Central memory CD8-positive, alpha-beta T cell (primary cell): ENCODE measurements at regions not wholly inside any gene's neighbourhood (a gene's known extent, or its start where the extent isn't known, plus 50 kb on each side); places are given as distances from the start of the nearest gene placed in this dataset.

Experiments
- ATAC-seq: fragments of 150-1000 bp; cut with Tn5 transposase; replicated peaks from 2 replicates; pipeline ENCODE4 v1.10.0; 2022; ENCODE audit warnings: mild to moderate bottlenecking, moderate FRiP score, moderate number of reproducible peaks; ENCODE audit not compliant: poor library complexity, severe bottlenecking; ENCODE audit errors: extremely low read depth
- DNase-seq, 2 donors: peaks; one replicate each; pipeline ENCODE4 v3.0.0; 2021; ENCODE audit warnings: low spot score in 2 of 2
- H3K27ac Mint-ChIP-seq: one replicate; pipeline ENCODE4 v1.8.0; 2022; ENCODE audit warnings: low read depth, mild to moderate bottlenecking, moderate library complexity, mixed read lengths
- H3K27me3 Mint-ChIP-seq: one replicate; pipeline ENCODE4 v1.8.0; 2022; ENCODE audit warnings: mixed read lengths
- H3K36me3 Mint-ChIP-seq: one replicate; pipeline ENCODE4 v1.8.0; 2022; ENCODE audit warnings: mild to moderate bottlenecking, moderate library complexity, mixed read lengths; ENCODE audit not compliant: insufficient read depth
- H3K4me1 Mint-ChIP-seq: one replicate; pipeline ENCODE4 v1.8.0; 2022; ENCODE audit warnings: mixed read lengths
- H3K4me3 Mint-ChIP-seq: one replicate; pipeline ENCODE4 v1.8.0; 2022; ENCODE audit warnings: mild to moderate bottlenecking, moderate library complexity, mixed read lengths
- H3K9me3 Mint-ChIP-seq: one replicate; pipeline ENCODE4 v1.8.0; 2022; ENCODE audit warnings: mixed read lengths

DNA sequence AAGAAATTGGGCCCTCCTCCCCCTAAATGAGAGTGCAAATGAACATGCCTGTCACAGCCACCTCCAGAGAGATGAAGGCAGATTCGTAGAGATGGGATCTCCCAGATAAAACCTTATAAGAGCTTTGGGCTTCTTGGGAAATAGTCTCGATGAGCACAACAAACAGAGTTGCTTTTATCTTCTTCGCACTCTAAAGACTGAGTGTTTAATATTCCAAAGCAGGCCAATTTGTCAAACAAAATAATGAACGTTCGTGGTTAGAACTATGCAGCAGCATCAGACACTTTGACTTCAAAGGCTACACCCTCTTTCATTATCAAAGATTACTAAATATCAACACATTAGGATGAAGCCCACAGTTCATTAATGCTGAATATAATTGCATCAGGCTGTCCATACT lies 256.2 kb downstream of the SKIDA1 start:
- Mint-ChIP-seq H3K27ac (no peak overlapping the region), H3K27me3 (no peaks in the 10 kb centered on the region), H3K9me3 (peaks cover 8% of the 10 kb centered on the region), H3K4me1 (no peaks in the 10 kb centered on the region), H3K4me3 (no peak overlapping the region), H3K36me3 (peaks cover 1% of the 10 kb centered on the region)
- no peak for DNase-seq
- ATAC-seq: no peak

- no peak overlapping the region for H3K4me3 Mint-ChIP-seq
- peaks cover 14% of the 10 kb centered on the region for H3K27me3 Mint-ChIP-seq
- peaks cover 2% of the 10 kb centered on the region for H3K36me3 Mint-ChIP-seq
- DNase-seq: no peak
- no peak overlapping the region for H3K27ac Mint-ChIP-seq
- peaks cover 1% of the 10 kb centered on the region for H3K9me3 Mint-ChIP-seq
- H3K4me1 Mint-ChIP-seq: no peaks in the 10 kb centered on the region
- no peak for ATAC-seq
These were observed 259.9 kb downstream of the SKIDA1 start for GRCh38 chr10:21265622-21266021.

DNA sequence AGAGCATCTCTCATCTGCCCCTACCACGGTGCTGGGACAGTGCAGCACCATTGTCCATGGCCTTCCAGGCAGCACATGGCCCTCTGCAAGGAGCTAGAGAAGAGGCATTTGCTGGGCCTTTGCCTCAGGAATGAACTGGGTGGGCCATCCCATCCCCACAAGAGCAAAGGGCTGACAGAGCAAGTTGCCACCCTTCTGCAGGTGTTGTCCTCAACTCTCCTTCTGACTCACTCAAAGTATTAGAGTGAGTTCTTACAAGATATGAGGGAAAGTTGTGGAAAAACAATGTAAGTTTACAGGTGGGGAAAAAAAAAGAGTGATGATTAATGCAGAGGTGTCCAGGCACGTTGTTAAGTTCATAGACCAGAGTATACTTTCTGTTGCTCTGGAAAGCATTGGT lies 261.2 kb downstream of the SKIDA1 start:
- H3K36me3 Mint-ChIP-seq: peaks cover 2% of the 10 kb centered on the region
- no peak overlapping the region for H3K4me3 Mint-ChIP-seq
- ATAC-seq: no peak
- no peaks in the 10 kb centered on the region for H3K9me3 Mint-ChIP-seq
- no peak for DNase-seq
- H3K4me1 Mint-ChIP-seq: no peaks in the 10 kb centered on the region
- no peak overlapping the region for H3K27ac Mint-ChIP-seq
- peaks cover 18% of the 10 kb centered on the region for H3K27me3 Mint-ChIP-seq

DNA sequence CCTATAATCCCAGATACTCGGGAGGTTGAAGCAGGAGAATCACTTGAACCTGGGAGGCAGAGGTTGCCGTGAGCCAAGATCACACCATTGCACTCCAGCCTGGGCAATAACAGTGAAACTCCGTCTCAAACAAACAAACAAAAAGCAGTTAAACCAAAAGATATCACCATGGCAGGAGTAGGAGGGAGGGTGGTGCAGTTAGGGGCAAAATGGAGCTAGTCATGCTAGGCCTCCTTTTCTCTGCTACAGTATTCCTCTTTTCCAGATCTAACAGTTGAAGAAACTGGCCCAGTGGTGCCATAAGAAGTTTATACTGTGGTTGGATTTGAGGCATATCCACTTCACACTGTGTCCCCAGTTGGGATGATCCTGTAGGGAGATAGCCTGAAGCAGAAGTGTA lies 261.6 kb downstream of the SKIDA1 start:
- Mint-ChIP-seq H3K27ac (no peak overlapping the region), H3K27me3 (peaks cover 18% of the 10 kb centered on the region), H3K9me3 (no peaks in the 10 kb centered on the region), H3K4me3 (no peak overlapping the region), H3K4me1 (no peaks in the 10 kb centered on the region), H3K36me3 (peaks cover 2% of the 10 kb centered on the region)
- ATAC-seq (no peak), DNase-seq (no peak)

- H3K9me3 Mint-ChIP-seq: no peaks in the 10 kb centered on the region
- H3K36me3 Mint-ChIP-seq: peaks cover 2% of the 10 kb centered on the region
- H3K27me3 Mint-ChIP-seq: peaks cover 18% of the 10 kb centered on the region
- no peak overlapping the region for H3K4me3 Mint-ChIP-seq
- DNase-seq: no peak
- no peak for ATAC-seq
- H3K4me1 Mint-ChIP-seq: no peaks in the 10 kb centered on the region
- H3K27ac Mint-ChIP-seq: no peak overlapping the region
These were observed 262.1 kb downstream of the SKIDA1 start for GRCh38 chr10:21263263-21263803.

GRCh38 chr10:21261842-21262294 lies 263.6 kb downstream of the SKIDA1 start:
- Mint-ChIP-seq H3K27ac (no peak overlapping the region), H3K4me1 (no peaks in the 10 kb centered on the region), H3K36me3 (peaks cover 2% of the 10 kb centered on the region), H3K9me3 (no peaks in the 10 kb centered on the region), H3K27me3 (peaks cover 18% of the 10 kb centered on the region), H3K4me3 (no peak overlapping the region)
- DNase-seq: no peak
- no peak for ATAC-seq

DNA sequence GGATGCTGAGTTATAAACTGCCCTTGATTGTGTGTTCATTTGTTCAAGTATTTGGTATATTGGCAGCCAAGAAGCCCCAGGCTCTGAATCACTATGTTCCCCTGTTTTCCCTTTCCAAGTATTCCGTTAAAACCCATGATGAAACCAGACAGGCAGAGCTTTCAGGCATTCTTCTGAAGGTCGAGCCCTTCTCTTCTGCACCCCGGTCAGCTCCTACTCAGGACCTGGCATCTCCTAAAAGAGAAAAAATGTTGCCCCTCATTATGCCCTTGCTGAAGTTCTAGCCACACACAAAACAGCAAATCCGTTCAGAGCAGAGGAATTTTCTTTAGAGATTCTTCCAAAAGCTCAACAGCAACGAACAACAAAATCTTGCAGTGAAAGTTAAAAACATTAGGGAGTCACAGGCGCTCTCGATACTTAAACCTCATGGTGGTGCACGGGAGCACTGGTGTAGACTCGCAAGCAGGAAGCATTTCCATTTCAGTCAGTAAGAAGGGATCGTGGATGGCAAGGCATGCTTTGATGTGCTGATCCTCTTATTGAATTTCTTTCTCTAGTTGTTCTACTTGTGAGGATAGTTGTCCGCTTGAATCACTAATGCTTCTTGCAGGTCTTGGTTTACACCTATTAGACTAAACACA lies 264.9 kb downstream of the SKIDA1 start:
- H3K4me1 Mint-ChIP-seq: no peaks in the 10 kb centered on the region
- DNase-seq: no peak
- peaks cover 2% of the 10 kb centered on the region for H3K36me3 Mint-ChIP-seq
- ATAC-seq: no peak
- H3K27ac Mint-ChIP-seq: no peak overlapping the region
- H3K27me3 Mint-ChIP-seq: peaks cover 18% of the 10 kb centered on the region
- no peaks in the 10 kb centered on the region for H3K9me3 Mint-ChIP-seq
- H3K4me3 Mint-ChIP-seq: no peak overlapping the region

DNA sequence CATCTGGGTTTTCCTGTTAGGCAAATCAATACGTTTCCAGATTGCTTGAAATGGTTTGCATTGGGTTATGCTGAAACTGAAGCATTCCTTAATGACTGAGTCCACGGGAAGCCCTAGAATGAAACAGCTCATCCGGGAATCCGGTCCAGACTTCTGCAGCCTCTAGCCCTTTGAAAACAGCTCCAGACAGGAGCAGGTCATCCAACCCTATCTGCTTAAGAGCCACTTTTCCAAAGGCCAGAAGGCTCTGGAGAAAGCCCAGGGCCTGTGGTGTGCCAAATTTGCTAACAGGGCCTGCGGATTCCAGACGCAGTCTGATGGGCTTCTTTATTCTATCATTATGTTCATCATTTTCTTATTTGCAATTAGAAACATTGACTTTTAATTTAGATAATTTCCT lies 265.4 kb downstream of the SKIDA1 start:
- H3K27ac Mint-ChIP-seq: no peak overlapping the region
- H3K4me3 Mint-ChIP-seq: no peak overlapping the region
- peaks cover 18% of the 10 kb centered on the region for H3K27me3 Mint-ChIP-seq
- H3K36me3 Mint-ChIP-seq: peaks cover 2% of the 10 kb centered on the region
- no peaks in the 10 kb centered on the region for H3K9me3 Mint-ChIP-seq
- DNase-seq (no peak), ATAC-seq (no peak)
- no peaks in the 10 kb centered on the region for H3K4me1 Mint-ChIP-seq

DNA sequence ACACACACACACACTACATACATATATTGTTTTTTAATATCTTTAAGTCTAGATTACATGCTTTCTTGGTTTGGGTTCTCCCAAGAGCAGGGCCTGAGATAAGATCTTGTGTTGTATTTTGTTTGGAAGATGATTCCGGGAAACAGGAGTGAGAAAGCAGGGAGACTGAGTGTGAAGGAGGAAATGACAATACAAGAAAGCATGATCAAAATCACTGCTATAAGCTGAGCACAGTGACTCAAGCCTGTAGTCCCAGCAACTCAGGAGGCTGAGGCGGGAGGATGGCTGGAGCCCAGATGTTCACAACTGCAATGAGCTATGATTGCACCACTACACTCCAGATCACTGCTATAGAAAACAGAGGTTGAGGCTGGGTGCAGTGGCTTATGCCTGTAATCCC lies 267.6 kb downstream of the SKIDA1 start:
- Mint-ChIP-seq H3K9me3 (no peaks in the 10 kb centered on the region), H3K36me3 (no peaks in the 10 kb centered on the region), H3K27ac (no peak overlapping the region), H3K4me1 (no peaks in the 10 kb centered on the region), H3K27me3 (peaks cover 18% of the 10 kb centered on the region), H3K4me3 (no peak overlapping the region)
- DNase-seq: no peak
- no peak for ATAC-seq

- DNase-seq: no peak
- Mint-ChIP-seq H3K4me1 (no peaks in the 10 kb centered on the region), H3K27me3 (peaks cover 20% of the 10 kb centered on the region), H3K36me3 (no peaks in the 10 kb centered on the region), H3K27ac (no peak overlapping the region), H3K9me3 (no peaks in the 10 kb centered on the region), H3K4me3 (no peak overlapping the region)
- ATAC-seq: no peak
These were observed 268.3 kb downstream of the SKIDA1 start for GRCh38 chr10:21257191-21257590.

- H3K27ac Mint-ChIP-seq: no peak overlapping the region
- ATAC-seq (no peak), DNase-seq (no peak)
- no peaks in the 10 kb centered on the region for H3K9me3 Mint-ChIP-seq
- no peaks in the 10 kb centered on the region for H3K4me1 Mint-ChIP-seq
- H3K27me3 Mint-ChIP-seq: peaks cover 38% of the 10 kb centered on the region
- no peaks in the 10 kb centered on the region for H3K36me3 Mint-ChIP-seq
- H3K4me3 Mint-ChIP-seq: no peak overlapping the region
These were observed 276.0 kb downstream of the SKIDA1 start for GRCh38 chr10:21249435-21249834.

DNA sequence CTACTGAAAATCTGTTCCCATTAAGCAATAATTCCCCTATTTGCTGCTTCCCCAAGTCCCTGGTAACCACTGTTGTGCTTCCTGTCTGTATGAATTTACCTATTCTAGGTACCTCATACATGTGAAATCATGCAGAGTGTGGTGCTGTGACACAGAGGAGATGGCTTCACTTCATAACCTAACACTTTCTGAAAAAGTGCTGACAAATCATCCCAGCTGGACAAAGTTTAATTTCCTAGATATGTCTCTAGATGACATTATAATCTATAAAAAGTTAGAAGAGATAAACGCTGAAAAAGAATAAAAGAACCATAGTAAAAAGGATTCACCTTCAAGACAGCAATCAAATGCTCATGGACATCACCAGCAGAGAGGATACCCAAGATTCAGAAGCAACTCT lies 277.9 kb downstream of the SKIDA1 start:
- H3K4me3 Mint-ChIP-seq: no peak overlapping the region

DNA sequence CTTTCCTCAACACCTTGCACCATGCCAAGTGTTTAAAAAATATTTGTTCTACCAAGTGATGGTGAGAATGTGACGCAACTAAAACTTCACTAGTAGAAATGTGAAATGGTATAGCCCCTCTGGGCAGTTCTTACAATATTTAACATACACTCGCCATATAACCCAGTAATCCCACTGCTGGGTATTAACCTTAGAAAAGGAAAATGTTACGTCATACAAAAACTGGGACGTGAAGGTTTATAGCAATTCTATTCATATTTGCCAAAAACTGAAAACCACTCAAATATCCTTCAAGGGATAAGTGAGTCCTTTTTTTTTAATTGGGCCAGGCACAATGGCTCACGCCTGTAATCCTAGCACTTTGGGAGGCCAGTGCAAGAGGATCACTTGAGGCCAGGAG lies 279.3 kb downstream of the SKIDA1 start:
- ATAC-seq (no peak), DNase-seq (no peak)
- H3K27me3 Mint-ChIP-seq: peaks cover 26% of the 10 kb centered on the region
- no peak overlapping the region for H3K4me3 Mint-ChIP-seq
- H3K4me1 Mint-ChIP-seq: no peaks in the 10 kb centered on the region
- no peak overlapping the region for H3K27ac Mint-ChIP-seq
- H3K36me3 Mint-ChIP-seq: no peaks in the 10 kb centered on the region
- no peaks in the 10 kb centered on the region for H3K9me3 Mint-ChIP-seq

More for the DNA sequence above, 277.9 kb downstream of the SKIDA1 start:
- Mint-ChIP-seq H3K27me3 (peaks cover 38% of the 10 kb centered on the region), H3K36me3 (no peaks in the 10 kb centered on the region), H3K27ac (no peak overlapping the region), H3K4me1 (no peaks in the 10 kb centered on the region), H3K9me3 (no peaks in the 10 kb centered on the region)
- DNase-seq (no peak), ATAC-seq (no peak)
